Amniotic epithelial cell (primary cell): ENCODE measurements at regions not wholly inside any gene's neighbourhood (a gene's known extent, or its start where the extent isn't known, plus 50 kb on each side); places are given as distances from the start of the nearest gene placed in this dataset.
"Not testable (repeated sequence)": the region's sequence is repeated elsewhere in the genome, so short reads cannot be mapped to it uniquely, and the experiment has no call there.

Source experiments
- DNase-seq: peaks from one replicate; pipeline ENCODE4 v3.0.0-alpha.2; 2010; ENCODE audit warnings: low read depth

DNA sequence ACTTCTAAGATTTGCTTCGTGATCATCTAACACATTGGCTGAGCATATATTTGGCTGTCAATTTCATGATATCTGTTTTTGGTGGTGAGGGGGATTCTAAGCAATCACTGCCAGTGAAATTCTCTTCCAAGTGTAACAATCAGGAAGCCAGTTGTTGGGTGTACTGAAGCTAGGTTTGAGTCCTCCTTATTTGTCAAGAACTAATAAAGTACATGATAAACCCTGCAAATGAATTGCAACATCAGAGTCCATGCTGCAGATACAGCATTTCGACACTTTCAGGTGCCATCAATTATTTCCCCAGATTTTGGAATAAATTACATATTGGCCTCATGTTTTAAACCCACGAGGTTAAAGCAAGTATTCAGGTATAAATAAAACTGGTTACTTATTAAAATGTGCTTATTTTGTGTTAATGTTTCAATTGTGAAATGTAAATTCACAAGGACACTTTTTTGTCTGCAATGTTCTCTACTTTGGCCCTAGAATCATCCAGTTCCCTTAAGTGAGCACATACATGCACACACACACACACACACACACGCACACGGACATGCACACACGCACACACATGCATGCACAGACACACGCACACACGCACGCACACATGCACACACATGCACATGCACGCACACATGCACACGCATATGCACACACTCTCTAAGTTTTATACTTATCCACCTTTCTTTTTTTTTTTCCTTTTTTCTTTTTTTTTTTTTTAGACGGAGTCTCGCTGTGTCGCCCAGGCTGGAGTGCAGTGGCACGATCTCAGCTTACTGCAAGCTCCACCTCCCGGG, 510.2 kb upstream of the KLF6 start:
- DNase-seq: peak; percentile 22

GRCh38 chr10:4294271-4294670, 509.3 kb upstream of the KLF6 start:
- no peak for DNase-seq

- no peak for DNase-seq
These were observed 507.0 kb upstream of the KLF6 start for GRCh38 chr10:4291990-4292389.

DNA sequence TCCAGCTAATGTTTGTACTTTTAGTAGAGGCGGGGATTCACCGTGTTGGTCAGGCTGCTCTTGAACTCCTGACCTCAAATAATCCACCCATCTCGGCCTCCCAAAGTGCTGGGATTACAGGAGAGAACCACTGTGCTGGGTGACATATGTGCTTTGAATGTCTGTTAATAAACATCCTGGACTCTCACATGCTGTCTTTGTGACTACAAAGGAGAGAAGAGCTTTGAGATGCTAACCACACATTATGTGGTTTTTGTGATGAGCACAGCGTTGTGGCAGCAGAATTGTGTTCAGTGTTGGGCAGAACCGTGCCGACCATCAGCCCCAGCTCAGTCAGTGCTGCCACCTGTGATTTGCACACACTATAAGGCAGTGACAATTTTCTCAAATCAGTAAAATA, 500.1 kb upstream of the KLF6 start:
- no peak for DNase-seq

DNA sequence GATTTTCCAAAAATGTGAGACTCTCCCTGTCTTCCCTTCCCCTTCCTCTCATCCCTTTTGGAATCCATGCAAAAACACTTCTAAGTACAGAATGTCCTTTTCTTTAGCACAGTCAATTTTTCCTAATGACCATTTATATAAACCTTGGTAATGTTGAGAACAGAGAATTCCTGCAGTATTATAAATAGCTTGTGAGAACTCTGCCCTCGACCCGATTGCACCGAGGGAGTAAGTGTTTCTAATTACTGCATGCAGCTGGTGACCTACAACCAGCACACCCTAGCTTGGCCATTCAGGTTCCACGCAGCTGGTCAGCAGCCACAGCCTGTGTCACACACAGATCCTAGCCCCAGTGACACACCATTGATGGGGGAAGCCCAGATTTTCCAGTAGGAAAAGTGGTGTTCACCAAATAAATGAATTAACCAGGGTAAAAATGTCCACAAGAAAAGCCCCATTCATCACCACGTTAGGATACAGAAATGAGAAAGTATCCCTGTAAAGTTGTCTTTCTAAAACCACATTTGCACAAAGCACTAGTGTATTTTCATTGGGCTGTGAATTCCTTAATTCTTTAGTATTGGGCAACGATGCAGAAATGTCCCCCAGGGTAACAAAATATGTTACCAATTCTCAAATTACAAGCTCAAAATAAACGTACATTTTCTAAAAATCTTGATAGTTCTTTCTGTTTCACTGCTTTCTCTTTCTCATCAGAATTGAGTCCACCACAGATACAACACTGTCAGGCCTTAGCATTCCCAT, 499.0 kb upstream of the KLF6 start:
- DNase-seq: peak; percentile 26

DNA sequence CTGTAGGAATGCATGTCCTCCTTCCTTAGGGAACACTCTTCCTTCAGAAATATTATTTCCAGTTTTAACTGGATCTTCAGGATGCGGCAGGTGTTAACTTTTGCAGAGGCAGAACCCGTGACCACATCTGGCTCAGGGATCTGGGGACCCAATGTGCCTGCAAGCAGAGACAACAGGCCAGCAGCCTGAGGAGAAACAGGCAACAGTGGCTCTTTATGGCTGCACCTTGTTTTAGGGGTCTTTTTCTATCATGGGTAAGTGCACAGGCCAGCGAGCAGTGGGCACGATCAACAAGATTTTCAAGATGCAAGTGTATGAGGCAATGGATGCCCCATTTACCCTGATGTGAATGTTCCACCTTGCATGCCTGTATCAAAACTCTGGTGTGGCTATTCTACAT, 497.5 kb upstream of the KLF6 start:
- DNase-seq: no peak

DNA sequence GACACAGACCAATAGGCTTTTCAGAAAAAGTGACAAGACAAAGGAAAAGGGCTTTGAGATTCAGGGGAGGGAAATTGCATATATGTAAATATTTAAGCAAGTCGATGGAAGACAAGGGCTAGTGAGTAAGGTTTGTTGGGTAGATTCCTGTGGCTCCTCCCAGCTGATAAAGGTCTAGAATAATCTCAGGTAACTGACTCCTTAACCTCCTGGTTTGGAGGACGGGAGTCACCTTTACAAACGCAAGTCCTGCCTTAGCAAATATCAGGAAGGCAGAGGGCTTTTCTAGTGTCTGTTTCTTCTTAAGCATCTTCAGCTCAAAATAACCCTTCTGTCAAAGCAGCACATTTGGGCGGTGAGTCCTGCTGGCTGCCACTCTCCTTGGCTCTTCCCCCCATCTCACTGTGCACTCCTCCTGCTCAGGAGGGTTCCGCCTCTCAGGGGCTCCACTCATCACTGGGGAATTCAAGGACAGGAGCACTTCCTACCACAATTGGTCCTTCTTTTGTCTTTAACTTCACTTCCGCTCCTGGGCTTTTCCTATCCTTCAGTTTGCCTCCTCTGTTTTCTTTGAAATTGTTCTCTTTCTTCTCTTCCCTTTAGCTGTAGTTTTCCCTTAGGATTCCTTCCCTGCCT, 496.3 kb upstream of the KLF6 start:
- DNase-seq: no peak

- no peak for DNase-seq
These were observed 495.6 kb upstream of the KLF6 start for GRCh38 chr10:4280461-4281189.

GRCh38 chr10:4279655-4280054, 494.6 kb upstream of the KLF6 start:
- DNase-seq: no peak

DNA sequence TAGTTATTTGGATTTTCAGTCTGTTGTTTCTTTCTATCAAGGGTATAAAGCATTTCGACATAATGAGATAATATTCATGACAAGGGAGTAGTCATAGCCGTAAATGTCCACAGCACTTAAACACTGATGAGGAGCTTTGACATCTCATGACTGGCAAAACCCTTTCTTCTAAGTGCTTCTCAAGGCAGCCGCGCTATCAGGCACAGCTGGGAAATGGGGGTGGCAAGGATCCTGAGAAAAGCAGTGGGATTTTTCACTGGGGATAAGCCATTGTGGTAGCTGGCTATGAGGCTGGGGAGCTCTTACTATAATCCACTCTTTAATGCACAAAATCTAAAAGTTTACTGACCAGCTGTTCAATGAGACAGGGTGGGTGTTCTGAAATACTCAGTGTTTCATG, 493.2 kb upstream of the KLF6 start:
- peak; percentile 40 for DNase-seq

DNA sequence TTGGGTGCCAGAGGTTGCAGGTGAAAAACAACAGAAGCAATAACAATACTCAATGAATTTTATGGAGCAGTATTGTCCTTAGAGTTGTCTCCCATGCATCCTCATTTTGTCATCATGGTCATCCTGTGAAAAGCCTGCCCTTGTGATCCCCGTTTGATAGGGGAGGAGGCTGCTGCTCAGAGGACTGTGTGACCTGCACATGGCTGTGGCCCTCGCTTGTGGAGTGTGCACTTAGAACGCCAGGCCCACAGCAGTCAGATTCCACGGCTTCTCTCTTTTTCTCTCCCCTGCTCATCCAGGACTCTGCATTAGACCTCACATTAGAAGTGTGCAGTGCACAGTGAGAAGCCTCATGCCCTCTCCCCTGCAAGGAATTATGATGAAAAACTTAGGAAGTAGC, 491.1 kb upstream of the KLF6 start:
- DNase-seq: no peak

DNA sequence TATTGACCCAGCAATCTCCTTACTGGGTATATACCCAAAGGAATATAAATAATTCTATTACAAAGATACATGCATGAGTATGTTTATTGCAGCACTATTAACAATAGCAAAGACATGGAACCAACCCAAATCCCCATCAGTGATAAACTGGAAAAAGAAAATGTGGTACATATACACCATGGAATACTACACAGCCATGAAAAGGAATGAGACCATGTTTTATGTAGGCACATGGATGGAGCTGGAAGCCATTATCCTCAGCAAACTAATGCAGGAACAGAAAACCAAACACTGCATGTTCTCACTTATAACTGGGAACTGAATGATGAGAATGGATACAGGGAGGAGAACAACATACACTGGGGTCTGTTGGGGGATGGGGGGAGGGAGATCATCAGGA, 489.7 kb upstream of the KLF6 start:
- DNase-seq: not testable (repeated sequence)

- no peak for DNase-seq
These were observed 486.2 kb upstream of the KLF6 start for GRCh38 chr10:4271193-4271592.

DNA sequence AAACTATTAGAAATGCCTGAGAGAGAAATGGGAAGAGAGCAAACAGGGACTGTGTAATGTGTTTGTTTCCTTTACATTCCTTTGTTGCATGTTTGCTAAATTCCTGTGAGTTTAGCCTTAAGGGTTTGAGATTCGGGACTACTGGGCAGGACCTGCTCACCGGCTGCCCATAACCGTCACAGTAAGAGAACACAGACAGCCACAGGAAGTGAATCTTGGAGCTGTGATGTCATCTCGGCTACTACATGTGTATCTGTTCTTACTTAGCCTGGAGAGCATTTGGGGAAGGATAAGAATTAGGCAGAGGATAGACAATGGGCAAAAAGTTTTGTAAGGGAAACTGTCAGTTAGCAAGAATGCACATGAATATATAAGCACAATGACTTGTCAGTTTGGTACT, 485.1 kb upstream of the KLF6 start:
- peak; percentile 74 for DNase-seq

GRCh38 chr10:4268490-4268889, 483.5 kb upstream of the KLF6 start:
- DNase-seq: not testable (repeated sequence)

DNA sequence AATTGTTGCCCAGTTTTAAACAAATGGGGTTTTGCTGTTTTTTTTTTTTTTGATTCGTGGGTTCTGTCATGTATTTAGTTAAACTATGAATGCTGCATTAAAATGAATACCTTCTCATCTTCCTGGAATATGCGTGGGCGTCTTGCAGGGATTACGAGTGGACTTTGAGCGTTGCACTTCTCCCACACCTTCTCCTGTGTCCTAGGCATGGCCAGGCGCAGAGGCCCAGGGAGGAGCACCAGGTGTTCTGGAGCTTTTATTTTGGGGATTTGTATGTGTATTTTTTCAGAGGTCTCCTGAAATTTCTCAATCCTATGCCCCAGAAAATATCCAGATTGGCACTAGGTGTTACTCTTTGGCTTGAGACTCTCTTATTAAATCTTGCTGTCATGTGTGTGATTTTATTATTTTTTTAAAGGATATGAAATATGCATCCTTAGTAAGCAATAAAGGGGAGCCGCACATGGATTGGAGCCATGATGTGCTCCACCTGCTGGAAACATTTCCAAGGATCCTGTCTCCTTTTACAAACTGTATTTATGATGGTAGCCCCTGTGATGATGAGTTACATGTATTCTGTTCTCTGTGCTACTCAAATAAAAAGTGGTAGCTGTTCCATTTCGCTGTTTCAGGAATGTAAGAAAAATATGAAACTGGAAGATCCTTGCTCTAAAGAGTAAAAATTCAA, 482.2 kb upstream of the KLF6 start:
- no peak for DNase-seq

GRCh38 chr10:4266416-4267085, 481.5 kb upstream of the KLF6 start:
- DNase-seq: peak; percentile 71

- no peak for DNase-seq
These were observed 481.0 kb upstream of the KLF6 start for GRCh38 chr10:4265964-4266363.

DNA sequence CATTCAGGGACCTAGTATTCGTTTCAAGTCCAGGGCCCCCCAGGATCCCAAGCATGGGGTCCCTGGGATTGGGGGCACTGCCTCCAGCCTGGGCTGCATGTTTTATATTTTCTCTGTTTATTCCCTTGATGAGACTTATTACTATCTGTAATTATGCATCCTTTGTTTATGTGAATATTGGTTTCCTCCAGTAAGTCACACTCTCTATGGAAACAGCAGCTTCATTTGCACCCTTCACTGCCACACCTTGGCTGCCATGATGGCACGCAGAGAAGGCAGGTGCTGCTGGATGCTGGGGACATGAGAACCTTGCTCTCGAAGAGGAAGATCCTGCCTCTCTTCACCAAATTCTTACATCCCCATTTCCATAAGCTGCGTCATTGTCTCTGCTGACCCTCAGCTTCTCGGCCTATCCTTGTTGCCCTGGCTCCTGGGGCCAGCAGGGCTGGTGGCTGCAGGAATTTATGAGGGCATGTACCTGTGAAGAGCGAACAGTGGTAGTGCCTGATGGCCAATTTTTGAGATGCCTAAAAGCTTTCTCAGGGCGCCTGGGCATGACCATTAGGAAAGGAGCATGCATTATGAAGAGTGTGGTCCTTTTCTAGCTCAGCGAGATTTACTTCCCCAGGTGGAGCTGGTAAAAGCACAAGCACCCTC, 479.3 kb upstream of the KLF6 start:
- DNase-seq: no peak

DNA sequence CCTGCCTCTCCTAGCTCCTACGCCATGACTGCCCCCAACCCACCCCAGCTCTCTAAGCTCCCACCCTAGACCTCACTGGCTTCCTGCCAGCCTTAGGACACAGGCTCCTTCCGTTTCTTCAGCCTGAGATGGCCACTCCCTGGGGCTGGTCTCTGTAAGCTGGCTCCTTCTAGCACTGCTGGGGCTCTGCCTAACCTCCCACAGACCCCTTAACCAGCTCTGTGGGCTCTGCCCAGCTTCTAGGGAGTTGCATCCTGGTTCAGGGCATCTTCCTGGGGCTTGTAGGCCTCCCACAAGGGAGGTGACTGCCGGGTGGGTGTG, 478.6 kb upstream of the KLF6 start:
- DNase-seq: no peak
